Body of pancreas (tissue), 4 donors: ENCODE measurements at regions not wholly inside any gene's neighbourhood (a gene's known extent, or its start where the extent isn't known, plus 50 kb on each side); places are given as distances from the start of the nearest gene placed in this dataset.

Experiments used
- ATAC-seq: fragments of 150-250 bp; one replicate; pipeline ENCODE4 v1.9.1; 2016
- DNase-seq, 4 donors: peaks; one replicate each; pipeline ENCODE4 v3.0.0-alpha.2; 2019
- H3K27ac ChIP-seq, 4 donors: fragments of 200-600 bp; sonication (generic); 1 replicate in 3 of 4; 2 replicates in 1 of 4; pipeline versions ENCODE4 v1.5.1 to v1.6.1; 2016 to 2019; ENCODE audit warnings: mild to moderate bottlenecking in 1 of 4, mixed read lengths in 1 of 4, moderate library complexity in 1 of 4
- H3K27me3 ChIP-seq, 2 donors: fragments of 200-600 bp; sonication (generic); one replicate each; pipeline ENCODE4 v1.6.0; 2016; ENCODE audit warnings: mild to moderate bottlenecking in 1 of 2
- H3K36me3 ChIP-seq, 2 donors: fragments of 200-600 bp; sonication (generic); replicated peaks in 1 of 2; 2 replicates each; pipeline ENCODE4 v1.5.1; 2016; ENCODE audit warnings: low read depth in 2 of 2; ENCODE audit not compliant: insufficient read depth in 1 of 2
- H3K4me1 ChIP-seq: fragments of 200-600 bp; sonication (generic); one replicate; pipeline ENCODE4 v1.6.0; 2016
- H3K4me3 ChIP-seq, 2 donors: fragments of 200-600 bp; sonication (generic); 1 replicate in 1 of 2; 2 replicates in 1 of 2; pipeline ENCODE4 v1.5.1; 2016 to 2019
- H3K9me3 ChIP-seq, 3 donors: fragments of 200-600 bp; sonication (generic); 1 replicate in 2 of 3; 2 replicates in 1 of 3; pipeline ENCODE4 v1.5.1; 2016
- CTCF ChIP-seq, 7 experiments: fragments of 450-650 bp in 4 of 7; fragments of 200-600 bp in 3 of 7; sonication (generic) in 3 of 7; IDR thresholded peaks; one replicate each; pipeline ENCODE4 v1.5.1; 2016 to 2019; ENCODE audit warnings: antibody characterized with exemption in 7 of 7
- POLR2A ChIP-seq, 3 donors: fragments of 450-650 bp; IDR thresholded peaks; one replicate each; pipeline ENCODE4 v1.6.1; 2016; ENCODE audit warnings: antibody characterized with exemption in 3 of 3, mild to moderate bottlenecking in 2 of 3
- WGBS, 2 donors: methylation state at CpG; one replicate each; pipeline ENCODE4 v1.1.5; 2017; 5-methylcytosine and 5-hydroxymethylcytosine counted together
- intact Hi-C: fragments of 100-400 bp; cut with DNase I; formaldehyde crosslinking; loops from one replicate; pipeline ENCODE4 v1.15.1; 2023

- intact Hi-C loops, result no loop called here
- TF ChIP-seq CTCF (IDR thresholded peaks at IDR 0.05) (no peak), POLR2A (IDR thresholded peaks at IDR 0.05) (no peak)
- Histone ChIP-seq H3K4me3 (no peak overlapping the region), H3K9me3 (no peaks in the 10 kb centered on the region), H3K27me3 (no peaks in the 10 kb centered on the region), H3K36me3 (no peaks in the 10 kb centered on the region), H3K27ac (no peak overlapping the region), H3K4me1 (no peaks in the 10 kb centered on the region)
- DNase-seq, result no peak
- no peak for ATAC-seq
- WGBS, 2 donors, result 89 to 93% methylated on average over 5 to 6 of the region's 6 CpGs
Observed at GRCh38 chr11:70510571-70510970, 112.2 kb downstream of the CTTN start.

GRCh38 chr11:70511345-70511744 is 113.0 kb downstream of the CTTN start:
- no peak for TF ChIP-seq POLR2A (IDR thresholded peaks at IDR 0.05)
- no peak for TF ChIP-seq CTCF (IDR thresholded peaks at IDR 0.05)
- ATAC-seq, result no peak
- no peak for DNase-seq

GRCh38 chr11:70512716-70513115 is 114.4 kb downstream of the CTTN start:
- no peak overlapping the region for H3K4me3 ChIP-seq
- no peaks in the 10 kb centered on the region for H3K9me3 ChIP-seq
- H3K36me3 ChIP-seq, result no peaks in the 10 kb centered on the region
- no peak for DNase-seq
- H3K4me1 ChIP-seq, result peaks cover 4% of the 10 kb centered on the region
- ATAC-seq, result no peak
- H3K27ac ChIP-seq, result no peak overlapping the region
- no peaks in the 10 kb centered on the region for H3K27me3 ChIP-seq
- intact Hi-C loops, result no loop called here
- TF ChIP-seq POLR2A (IDR thresholded peaks at IDR 0.05) (no peak), CTCF (IDR thresholded peaks at IDR 0.05) (no peak)

More at GRCh38 chr11:70511345-70511744, 113.0 kb downstream of the CTTN start:
- no peak overlapping the region for H3K27ac ChIP-seq
- H3K36me3 ChIP-seq, result no peaks in the 10 kb centered on the region
- 100% methylated on average over 1 of the region's 1 CpG for WGBS, 2 donors
- H3K9me3 ChIP-seq, result no peaks in the 10 kb centered on the region
- intact Hi-C loops, result no loop called here
- no peak overlapping the region for H3K4me3 ChIP-seq
- no peaks in the 10 kb centered on the region for H3K27me3 ChIP-seq
- no peaks in the 10 kb centered on the region for H3K4me1 ChIP-seq

GRCh38 chr11:70517203-70517602 is 118.9 kb downstream of the CTTN start:
- WGBS, 2 donors, result 62 to 65% methylated on average over 7 of the region's 7 CpGs
- Histone ChIP-seq H3K27ac (no peak overlapping the region), H3K36me3 (no peaks in the 10 kb centered on the region), H3K4me1 (peaks cover 4% of the 10 kb centered on the region), H3K9me3 (no peaks in the 10 kb centered on the region), H3K4me3 (no peak overlapping the region), H3K27me3 (no peaks in the 10 kb centered on the region)
- no peak for DNase-seq
- intact Hi-C loops, result no loop called here
- TF ChIP-seq CTCF (IDR thresholded peaks at IDR 0.05) (no peak), POLR2A (IDR thresholded peaks at IDR 0.05) (no peak)
- no peak for ATAC-seq

- Histone ChIP-seq H3K36me3 (no peaks in the 10 kb centered on the region), H3K9me3 (no peaks in the 10 kb centered on the region), H3K27ac (no peak overlapping the region), H3K27me3 (no peaks in the 10 kb centered on the region), H3K4me3 (no peak overlapping the region), H3K4me1 (peaks cover 4% of the 10 kb centered on the region)
- no peak for ATAC-seq
- intact Hi-C loops, result no loop called here
- WGBS, 2 donors, result 92% methylated on average over 22 of the region's 22 CpGs
- no peak for DNase-seq
- no peak for TF ChIP-seq CTCF (IDR thresholded peaks at IDR 0.05)
- TF ChIP-seq POLR2A (IDR thresholded peaks at IDR 0.05), result no peak
Observed at GRCh38 chr11:70517988-70518907, 119.9 kb downstream of the CTTN start.
